GM23338 (cell line): ENCODE measurements at regions not wholly inside any gene's neighbourhood (a gene's known extent, or its start where the extent isn't known, plus 50 kb on each side); places are given as distances from the start of the nearest gene placed in this dataset.

ENCODE experiments used
- CTCF ChIP-seq, 2 experiments: fragments of 200-600 bp in 1 of 2; sonication (generic) in 1 of 2; conservative IDR thresholded peaks; 2 replicates each; pipeline versions ENCODE4 v1.5.1 to v1.6.1; 2016 to 2017; ENCODE audit warnings: antibody characterized with exemption in 2 of 2, low read depth in 2 of 2, mild to moderate bottlenecking in 2 of 2, moderate library complexity in 1 of 2
- EZH2 ChIP-seq: fragments of 200-600 bp; sonication (generic); IDR thresholded peaks from one replicate; pipeline ENCODE4 v1.8.0; 2017; ENCODE audit warnings: antibody characterized with exemption, mild to moderate bottlenecking, low read depth; ENCODE audit not compliant: unreplicated experiment
- JUNB ChIP-seq: IDR thresholded peaks from one replicate; pipeline ENCODE4 v1.6.1; 2016; ENCODE audit warnings: antibody characterized with exemption; ENCODE audit not compliant: unreplicated experiment
- POLR2AphosphoS5 ChIP-seq: IDR thresholded peaks from 2 replicates; pipeline ENCODE4 v1.6.1; 2016; ENCODE audit warnings: antibody characterized with exemption, low read depth

- TF ChIP-seq EZH2 (no peak), CTCF (conservative IDR thresholded peaks at IDR 0.05; ENCODE audit: low read depth in 2 of 2) (no peak), JUNB (no peak), POLR2AphosphoS5 (no peak)
These were observed 844.3 kb upstream of the TENM4 start for GRCh38 chr11:80284946-80285785.
